Liver (tissue), 3 donors: ENCODE measurements at regions not wholly inside any gene's neighbourhood (a gene's known extent, or its start where the extent isn't known, plus 50 kb on each side); places are given as distances from the start of the nearest gene placed in this dataset.

Experiments used
- GABPA ChIP-seq, 2 donors: IDR thresholded peaks in 1 of 2; conservative IDR thresholded peaks in 1 of 2; 2 replicates each; pipeline ENCODE4 v1.6.1; 2016; ENCODE audit warnings: antibody characterized with exemption in 2 of 2, mild to moderate bottlenecking in 1 of 2, moderate library complexity in 1 of 2
- HNF4A ChIP-seq, 2 donors: conservative IDR thresholded peaks; 2 replicates each; pipeline ENCODE4 v1.6.1; 2016; ENCODE audit warnings: antibody characterized with exemption in 2 of 2, mild to moderate bottlenecking in 2 of 2
- JUND ChIP-seq, 2 donors: IDR thresholded peaks; 2 replicates each; pipeline ENCODE4 v1.6.1; 2016; ENCODE audit warnings: antibody characterized with exemption in 2 of 2
- NR2F2 ChIP-seq: IDR thresholded peaks from 2 replicates; pipeline ENCODE4 v1.6.1; 2016; ENCODE audit warnings: antibody characterized with exemption
- RAD21 ChIP-seq, 2 donors: IDR thresholded peaks; 2 replicates each; pipeline ENCODE4 v1.6.1; 2016; ENCODE audit warnings: antibody characterized with exemption in 2 of 2, mild to moderate bottlenecking in 2 of 2
- RXRA ChIP-seq, 2 donors: IDR thresholded peaks; 2 replicates each; pipeline ENCODE4 v1.6.1; 2017 to 2018; ENCODE audit warnings: antibody characterized with exemption in 2 of 2, mild to moderate bottlenecking in 1 of 2
- SP1 ChIP-seq: IDR thresholded peaks from 2 replicates; pipeline ENCODE4 v1.6.1; 2018; ENCODE audit warnings: antibody characterized with exemption, mild to moderate bottlenecking
- TAF1 ChIP-seq: conservative IDR thresholded peaks from 2 replicates; pipeline ENCODE4 v1.6.1; 2016; ENCODE audit warnings: antibody characterized with exemption, mild to moderate bottlenecking
- TF ChIP-seq, protein P1 (sequence below): fragments of 150-350 bp; IDR thresholded peaks from 2 replicates; pipeline ENCODE4 v1.5.1; 2017; ENCODE audit warnings: improper control_type of control experiment, low read depth, low read length; ENCODE audit not compliant: missing input control
- TF ChIP-seq, protein P2 (sequence below): IDR thresholded peaks from 2 replicates; pipeline ENCODE4 v1.6.1; 2016; ENCODE audit warnings: antibody characterized with exemption
- TF ChIP-seq, protein P3 (sequence below): IDR thresholded peaks from 2 replicates; pipeline ENCODE4 v1.6.1; 2016; ENCODE audit warnings: antibody characterized with exemption
- TF ChIP-seq, protein P4 (sequence below): IDR thresholded peaks from 2 replicates; pipeline ENCODE4 v1.6.1; 2016; ENCODE audit warnings: antibody characterized with exemption, mild to moderate bottlenecking
- donor health status: healthy.
- donor health status: healthy.

DNA sequence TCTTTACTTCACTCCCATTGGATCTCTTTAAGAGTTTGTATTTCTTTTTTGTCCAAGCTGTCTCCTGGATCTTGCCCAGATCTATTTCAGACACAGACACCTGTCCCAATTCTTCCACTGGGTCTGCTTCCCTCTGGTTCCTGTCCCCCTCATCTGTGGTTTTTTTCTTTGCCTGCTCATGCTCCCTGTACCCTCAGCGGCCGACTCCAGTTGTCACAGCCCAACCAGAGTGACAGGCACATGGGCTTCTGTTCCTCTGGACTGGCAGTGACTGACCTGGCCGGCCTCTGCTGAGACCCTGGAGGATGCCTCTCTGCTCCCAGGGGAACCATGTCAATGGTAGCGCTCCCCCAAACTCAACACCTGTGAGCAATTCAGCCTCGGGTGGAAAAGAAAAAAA is 142.6 kb downstream of the WSCD1 start:
- TF ChIP-seq JUND (IDR thresholded peaks at IDR 0.05) (no peak), SP1 (no peak), RAD21 (IDR thresholded peaks at IDR 0.05) (no peak), TAF1 (no peak), HNF4A (conservative IDR thresholded peaks at IDR 0.05) (no peak), RXRA (IDR thresholded peaks at IDR 0.05) (no peak), NR2F2 (no peak), GABPA (IDR thresholded peaks at IDR 0.05 in 1 of 2, conservative IDR thresholded peaks at IDR 0.05 in 1 of 2) (no peak)
- TF ChIP-seq, protein P1, sequence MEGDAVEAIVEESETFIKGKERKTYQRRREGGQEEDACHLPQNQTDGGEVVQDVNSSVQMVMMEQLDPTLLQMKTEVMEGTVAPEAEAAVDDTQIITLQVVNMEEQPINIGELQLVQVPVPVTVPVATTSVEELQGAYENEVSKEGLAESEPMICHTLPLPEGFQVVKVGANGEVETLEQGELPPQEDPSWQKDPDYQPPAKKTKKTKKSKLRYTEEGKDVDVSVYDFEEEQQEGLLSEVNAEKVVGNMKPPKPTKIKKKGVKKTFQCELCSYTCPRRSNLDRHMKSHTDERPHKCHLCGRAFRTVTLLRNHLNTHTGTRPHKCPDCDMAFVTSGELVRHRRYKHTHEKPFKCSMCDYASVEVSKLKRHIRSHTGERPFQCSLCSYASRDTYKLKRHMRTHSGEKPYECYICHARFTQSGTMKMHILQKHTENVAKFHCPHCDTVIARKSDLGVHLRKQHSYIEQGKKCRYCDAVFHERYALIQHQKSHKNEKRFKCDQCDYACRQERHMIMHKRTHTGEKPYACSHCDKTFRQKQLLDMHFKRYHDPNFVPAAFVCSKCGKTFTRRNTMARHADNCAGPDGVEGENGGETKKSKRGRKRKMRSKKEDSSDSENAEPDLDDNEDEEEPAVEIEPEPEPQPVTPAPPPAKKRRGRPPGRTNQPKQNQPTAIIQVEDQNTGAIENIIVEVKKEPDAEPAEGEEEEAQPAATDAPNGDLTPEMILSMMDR = no peak
- TF ChIP-seq, protein P2, sequence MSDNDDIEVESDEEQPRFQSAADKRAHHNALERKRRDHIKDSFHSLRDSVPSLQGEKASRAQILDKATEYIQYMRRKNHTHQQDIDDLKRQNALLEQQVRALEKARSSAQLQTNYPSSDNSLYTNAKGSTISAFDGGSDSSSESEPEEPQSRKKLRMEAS = no peak
- TF ChIP-seq, protein P3, sequence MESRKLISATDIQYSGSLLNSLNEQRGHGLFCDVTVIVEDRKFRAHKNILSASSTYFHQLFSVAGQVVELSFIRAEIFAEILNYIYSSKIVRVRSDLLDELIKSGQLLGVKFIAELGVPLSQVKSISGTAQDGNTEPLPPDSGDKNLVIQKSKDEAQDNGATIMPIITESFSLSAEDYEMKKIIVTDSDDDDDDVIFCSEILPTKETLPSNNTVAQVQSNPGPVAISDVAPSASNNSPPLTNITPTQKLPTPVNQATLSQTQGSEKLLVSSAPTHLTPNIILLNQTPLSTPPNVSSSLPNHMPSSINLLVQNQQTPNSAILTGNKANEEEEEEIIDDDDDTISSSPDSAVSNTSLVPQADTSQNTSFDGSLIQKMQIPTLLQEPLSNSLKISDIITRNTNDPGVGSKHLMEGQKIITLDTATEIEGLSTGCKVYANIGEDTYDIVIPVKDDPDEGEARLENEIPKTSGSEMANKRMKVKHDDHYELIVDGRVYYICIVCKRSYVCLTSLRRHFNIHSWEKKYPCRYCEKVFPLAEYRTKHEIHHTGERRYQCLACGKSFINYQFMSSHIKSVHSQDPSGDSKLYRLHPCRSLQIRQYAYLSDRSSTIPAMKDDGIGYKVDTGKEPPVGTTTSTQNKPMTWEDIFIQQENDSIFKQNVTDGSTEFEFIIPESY = no peak
- TF ChIP-seq, protein P4, sequence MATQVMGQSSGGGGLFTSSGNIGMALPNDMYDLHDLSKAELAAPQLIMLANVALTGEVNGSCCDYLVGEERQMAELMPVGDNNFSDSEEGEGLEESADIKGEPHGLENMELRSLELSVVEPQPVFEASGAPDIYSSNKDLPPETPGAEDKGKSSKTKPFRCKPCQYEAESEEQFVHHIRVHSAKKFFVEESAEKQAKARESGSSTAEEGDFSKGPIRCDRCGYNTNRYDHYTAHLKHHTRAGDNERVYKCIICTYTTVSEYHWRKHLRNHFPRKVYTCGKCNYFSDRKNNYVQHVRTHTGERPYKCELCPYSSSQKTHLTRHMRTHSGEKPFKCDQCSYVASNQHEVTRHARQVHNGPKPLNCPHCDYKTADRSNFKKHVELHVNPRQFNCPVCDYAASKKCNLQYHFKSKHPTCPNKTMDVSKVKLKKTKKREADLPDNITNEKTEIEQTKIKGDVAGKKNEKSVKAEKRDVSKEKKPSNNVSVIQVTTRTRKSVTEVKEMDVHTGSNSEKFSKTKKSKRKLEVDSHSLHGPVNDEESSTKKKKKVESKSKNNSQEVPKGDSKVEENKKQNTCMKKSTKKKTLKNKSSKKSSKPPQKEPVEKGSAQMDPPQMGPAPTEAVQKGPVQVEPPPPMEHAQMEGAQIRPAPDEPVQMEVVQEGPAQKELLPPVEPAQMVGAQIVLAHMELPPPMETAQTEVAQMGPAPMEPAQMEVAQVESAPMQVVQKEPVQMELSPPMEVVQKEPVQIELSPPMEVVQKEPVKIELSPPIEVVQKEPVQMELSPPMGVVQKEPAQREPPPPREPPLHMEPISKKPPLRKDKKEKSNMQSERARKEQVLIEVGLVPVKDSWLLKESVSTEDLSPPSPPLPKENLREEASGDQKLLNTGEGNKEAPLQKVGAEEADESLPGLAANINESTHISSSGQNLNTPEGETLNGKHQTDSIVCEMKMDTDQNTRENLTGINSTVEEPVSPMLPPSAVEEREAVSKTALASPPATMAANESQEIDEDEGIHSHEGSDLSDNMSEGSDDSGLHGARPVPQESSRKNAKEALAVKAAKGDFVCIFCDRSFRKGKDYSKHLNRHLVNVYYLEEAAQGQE = no peak
